NCI-H2081 treated with DMSO at 0.1 percent for 48 hours (cell line): ENCODE measurements at regions not wholly inside any gene's neighbourhood (a gene's known extent, or its start where the extent isn't known, plus 50 kb on each side); places are given as distances from the start of the nearest gene placed in this dataset.
"Not testable (repeated sequence)": the region's sequence is repeated elsewhere in the genome, so short reads cannot be mapped to it uniquely, and the experiment has no call there.

ENCODE experiments used
- DNase-seq: peaks from one replicate; lab custom pipeline; 2025; lab: John Stamatoyannopoulos, UW

- no peak for DNase-seq
These were observed 566.5 kb upstream of the B3GAT1 start for GRCh38 chr11:134978388-134979088.

DNA sequence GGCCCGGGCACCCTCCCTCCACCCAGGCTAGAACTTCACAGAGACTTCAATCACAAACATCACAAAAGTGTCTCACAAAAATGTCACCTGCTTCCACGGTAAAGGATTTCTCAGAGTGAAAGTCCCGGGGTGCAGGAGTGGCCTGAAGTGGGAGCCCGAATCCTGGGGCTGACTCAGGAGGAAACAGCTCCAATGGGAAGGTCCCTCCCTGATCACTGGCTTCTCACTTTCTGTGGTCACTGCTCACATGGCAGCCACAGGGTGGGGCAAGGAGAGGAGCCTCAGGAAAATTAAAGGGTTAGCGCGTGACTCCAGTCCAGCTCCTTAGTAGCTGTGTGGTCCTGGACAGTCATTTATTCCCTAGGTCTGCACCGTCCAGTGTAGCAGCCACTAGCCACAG, 564.5 kb upstream of the B3GAT1 start:
- no peak for DNase-seq

- no peak for DNase-seq
These were observed 563.9 kb upstream of the B3GAT1 start for GRCh38 chr11:134975866-134976376.

GRCh38 chr11:134973801-134974200, 561.8 kb upstream of the B3GAT1 start:
- no peak for DNase-seq

GRCh38 chr11:134971381-134971780, 559.3 kb upstream of the B3GAT1 start:
- no peak for DNase-seq

GRCh38 chr11:134967746-134968145, 555.7 kb upstream of the B3GAT1 start:
- DNase-seq: no peak

DNA sequence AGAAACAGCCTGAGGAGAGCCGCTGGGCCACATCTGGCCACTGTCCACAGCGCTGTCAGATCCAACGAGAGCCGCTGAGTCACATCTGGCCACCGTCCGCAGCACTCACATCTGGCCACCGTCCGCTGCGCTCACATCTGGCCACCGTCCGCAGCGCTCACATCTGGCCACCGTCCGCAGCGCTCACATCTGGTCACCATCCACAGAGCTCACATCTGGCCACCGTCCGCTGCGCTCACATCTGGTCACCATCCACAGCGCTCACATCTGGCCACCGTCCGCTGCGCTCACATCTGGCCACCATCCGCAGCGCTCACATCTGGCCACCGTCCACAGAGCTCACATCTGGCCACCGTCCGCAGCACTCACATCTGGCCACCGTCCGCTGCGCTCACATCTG, 549.3 kb upstream of the B3GAT1 start:
- DNase-seq: not testable (repeated sequence)

- DNase-seq: no peak
These were observed 546.8 kb upstream of the B3GAT1 start for GRCh38 chr11:134958870-134959269.

- DNase-seq: no peak
These were observed 546.2 kb upstream of the B3GAT1 start for GRCh38 chr11:134958336-134958640.

DNA sequence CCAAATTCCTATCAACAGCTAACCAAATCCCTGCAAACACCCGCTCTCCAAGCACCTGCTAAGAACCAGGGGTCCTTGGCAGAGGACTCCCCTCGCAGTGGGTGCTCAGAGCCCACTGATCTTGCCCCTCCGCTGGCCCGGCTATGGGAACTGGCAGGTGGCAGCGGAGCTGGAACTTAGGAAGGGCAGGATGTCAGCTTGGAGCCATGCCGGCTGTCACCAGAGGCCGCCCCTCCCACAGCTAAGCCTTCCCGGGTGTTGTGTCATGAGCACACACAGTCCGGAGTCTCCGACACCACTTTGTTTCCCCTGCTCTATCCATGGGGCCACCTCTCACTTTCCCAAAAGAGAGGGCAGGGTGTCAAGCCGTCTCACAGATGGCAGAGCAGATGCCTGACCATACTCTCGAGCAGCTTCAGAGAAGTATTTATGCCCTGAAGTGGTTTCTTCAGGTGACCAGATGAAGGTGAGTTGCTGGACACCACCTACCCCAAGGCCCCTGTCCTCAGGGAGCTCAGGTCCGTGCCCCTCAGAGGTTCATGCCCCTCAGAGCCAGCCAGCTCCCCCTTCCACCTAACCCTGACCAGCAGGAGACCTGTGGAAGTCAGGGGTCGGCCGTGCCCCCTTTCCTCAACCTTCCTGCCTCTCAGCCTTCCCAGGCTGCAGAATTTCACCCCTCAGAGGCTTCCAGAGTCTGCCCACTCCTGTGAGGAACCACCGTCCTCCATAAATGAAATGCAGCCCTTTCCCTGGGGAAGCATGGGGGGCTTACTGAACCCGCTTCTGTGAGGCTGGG, 545.7 kb upstream of the B3GAT1 start:
- no peak for DNase-seq

DNA sequence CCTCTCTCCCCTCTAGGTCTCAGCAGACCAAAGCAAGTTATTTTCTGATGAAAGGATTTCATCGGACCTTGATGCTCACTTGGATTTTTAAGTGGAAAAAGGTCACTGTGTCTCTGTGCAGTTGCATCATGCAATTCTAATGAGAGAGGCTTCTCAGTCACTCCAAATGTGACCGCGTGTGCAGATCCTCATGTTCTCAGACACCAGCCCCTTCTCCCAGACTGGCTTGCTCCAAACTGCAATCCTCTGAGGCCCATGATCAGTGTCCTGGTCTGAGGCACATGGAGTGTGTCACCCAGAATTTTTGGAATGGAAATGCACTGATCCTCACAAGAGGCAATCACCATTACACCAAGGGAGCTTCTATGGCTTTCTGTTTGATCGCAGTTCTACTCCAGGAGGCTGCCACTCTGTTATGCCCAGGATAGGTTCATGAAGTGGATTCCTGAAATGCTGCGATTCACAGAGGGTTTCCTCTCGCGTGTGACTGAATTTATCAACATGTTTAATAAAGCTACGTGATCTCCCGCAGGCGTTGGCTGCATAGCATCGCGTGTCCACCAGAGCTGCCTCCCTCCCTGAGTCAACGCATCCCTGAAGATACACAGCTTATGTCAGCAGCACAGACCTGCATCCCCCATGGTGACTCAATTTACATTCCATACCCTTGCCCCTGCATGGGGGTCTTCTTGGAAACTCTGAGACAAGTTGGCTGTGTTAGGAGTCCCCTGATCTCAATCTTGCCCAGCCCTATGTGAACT, 544.6 kb upstream of the B3GAT1 start:
- DNase-seq: no peak

GRCh38 chr11:134955970-134956369, 543.9 kb upstream of the B3GAT1 start:
- not testable (repeated sequence) for DNase-seq

DNA sequence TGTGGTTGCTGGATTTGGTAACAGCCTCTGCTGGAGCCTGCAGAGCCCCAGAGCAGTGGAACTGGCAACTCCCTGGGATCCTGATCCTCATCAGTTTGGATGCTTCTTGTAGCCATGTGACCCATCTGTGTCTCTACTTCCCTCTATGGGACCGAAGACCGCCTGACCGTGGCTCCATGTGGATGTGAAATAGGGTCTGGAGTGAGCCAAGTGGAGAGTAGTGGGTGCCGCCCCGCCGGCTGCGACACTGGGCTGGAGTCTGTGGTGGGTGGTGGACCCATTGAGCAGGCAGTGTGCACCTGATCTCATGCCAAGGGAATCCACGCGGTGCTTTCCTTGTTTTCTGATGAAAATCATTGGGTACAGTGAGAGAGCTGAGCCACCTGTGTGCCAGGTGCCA, 543.2 kb upstream of the B3GAT1 start:
- DNase-seq: no peak

- not testable (repeated sequence) for DNase-seq
These were observed 542.4 kb upstream of the B3GAT1 start for GRCh38 chr11:134954456-134954855.

GRCh38 chr11:134953417-134953970, 541.5 kb upstream of the B3GAT1 start:
- DNase-seq: not testable (repeated sequence)

GRCh38 chr11:134951305-134951700, 539.3 kb upstream of the B3GAT1 start:
- no peak for DNase-seq

DNA sequence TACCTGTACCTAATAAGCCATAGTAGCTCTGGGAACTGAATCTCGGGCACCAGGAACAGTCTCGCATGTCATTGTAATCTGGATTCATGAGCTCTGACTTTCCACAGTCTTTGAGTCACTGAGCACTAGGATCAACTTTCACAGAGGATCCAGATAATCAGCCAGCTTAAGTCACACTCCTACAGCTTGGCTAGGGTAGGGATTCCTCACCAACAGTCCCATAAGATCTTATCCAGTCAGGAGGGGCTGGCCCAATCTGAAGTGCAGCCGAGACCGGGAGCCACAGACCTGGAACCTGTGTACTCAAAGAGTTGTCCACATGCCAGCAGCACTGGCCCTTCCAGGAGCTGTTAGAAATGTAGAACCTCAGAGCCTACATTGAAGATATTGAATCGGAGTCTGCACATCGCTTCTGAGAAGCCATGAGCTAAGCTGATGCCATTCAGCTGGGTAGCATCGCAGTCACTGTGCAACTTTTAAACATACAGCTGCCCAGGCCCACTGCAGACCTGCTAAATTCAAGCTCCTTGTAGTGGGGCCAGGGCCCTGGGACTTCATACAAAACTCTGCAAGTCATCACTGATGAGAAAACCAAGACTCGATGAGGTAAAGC, 538.8 kb upstream of the B3GAT1 start:
- no peak for DNase-seq

GRCh38 chr11:134949121-134950090, 537.4 kb upstream of the B3GAT1 start:
- no peak for DNase-seq

GRCh38 chr11:134947556-134947955, 535.5 kb upstream of the B3GAT1 start:
- no peak for DNase-seq

- no peak for DNase-seq
These were observed 534.0 kb upstream of the B3GAT1 start for GRCh38 chr11:134945993-134946392.

- no peak for DNase-seq
These were observed 532.9 kb upstream of the B3GAT1 start for GRCh38 chr11:134944986-134945385.
